Neutrophil (primary cell): ENCODE measurements at regions not wholly inside any gene's neighbourhood (a gene's known extent, or its start where the extent isn't known, plus 50 kb on each side); places are given as distances from the start of the nearest gene placed in this dataset.

ENCODE experiments used
- H3K27ac ChIP-seq: fragments of 200-600 bp; sonication (generic); 2 replicates; pipeline ENCODE4 v1.5.1; 2016; ENCODE audit warnings: mild to moderate bottlenecking, moderate library complexity
- H3K27me3 ChIP-seq: fragments of 200-600 bp; sonication (generic); 2 replicates; pipeline ENCODE4 v1.6.0; 2016; ENCODE audit warnings: mild to moderate bottlenecking
- H3K36me3 ChIP-seq: fragments of 200-600 bp; sonication (generic); 2 replicates; pipeline ENCODE4 v1.5.1; 2017
- H3K4me1 ChIP-seq, 2 experiments: fragments of 200-600 bp in 1 of 2; sonication (generic) in 1 of 2; 1 replicate in 1 of 2; 2 replicates in 1 of 2; pipeline versions ENCODE4 v1.5.1 to v1.6.1; 2013 to 2016; ENCODE audit warnings: low read depth in 1 of 2, low read length in 1 of 2, mild to moderate bottlenecking in 1 of 2, moderate library complexity in 1 of 2; ENCODE audit not compliant: control insufficient read depth in 1 of 2, insufficient read depth in 1 of 2
- H3K4me3 ChIP-seq, 2 experiments: fragments of 200-600 bp in 1 of 2; sonication (generic) in 1 of 2; 1 replicate in 1 of 2; 2 replicates in 1 of 2; pipeline ENCODE4 v1.5.1; 2013 to 2016; ENCODE audit warnings: low read depth in 1 of 2, low read length in 1 of 2, mild to moderate bottlenecking in 1 of 2, moderate library complexity in 1 of 2
- H3K9me3 ChIP-seq: fragments of 200-600 bp; sonication (generic); 2 replicates; pipeline ENCODE4 v1.5.1; 2016
- TF ChIP-seq, protein P1 (sequence below): fragments of 200-600 bp; sonication (generic); IDR thresholded peaks from 2 replicates; pipeline ENCODE4 v1.5.1; 2016; ENCODE audit warnings: antibody characterized with exemption

DNA sequence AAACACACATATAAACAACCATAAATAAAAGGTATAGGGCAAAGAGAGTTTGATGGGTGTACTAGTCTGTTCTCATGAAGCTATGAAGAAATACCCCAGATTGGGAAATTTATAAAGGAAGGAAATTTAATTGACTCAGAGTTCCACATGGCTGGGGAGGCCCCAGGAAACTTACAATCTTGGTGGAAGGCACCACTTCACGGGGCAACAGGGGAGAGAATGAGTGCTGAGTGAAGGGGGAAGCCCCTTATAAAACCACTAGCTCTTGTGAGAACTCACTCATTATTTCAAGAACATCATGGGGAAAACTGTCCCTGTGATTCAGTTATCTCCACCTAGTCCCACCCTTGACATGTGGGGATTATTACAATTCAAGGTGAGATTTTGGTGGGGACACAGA is 385.9 kb upstream of the ANO5 start:
- no peaks in the 10 kb centered on the region for H3K36me3 ChIP-seq
- H3K27ac ChIP-seq, result no peak overlapping the region
- TF ChIP-seq, protein P1, sequence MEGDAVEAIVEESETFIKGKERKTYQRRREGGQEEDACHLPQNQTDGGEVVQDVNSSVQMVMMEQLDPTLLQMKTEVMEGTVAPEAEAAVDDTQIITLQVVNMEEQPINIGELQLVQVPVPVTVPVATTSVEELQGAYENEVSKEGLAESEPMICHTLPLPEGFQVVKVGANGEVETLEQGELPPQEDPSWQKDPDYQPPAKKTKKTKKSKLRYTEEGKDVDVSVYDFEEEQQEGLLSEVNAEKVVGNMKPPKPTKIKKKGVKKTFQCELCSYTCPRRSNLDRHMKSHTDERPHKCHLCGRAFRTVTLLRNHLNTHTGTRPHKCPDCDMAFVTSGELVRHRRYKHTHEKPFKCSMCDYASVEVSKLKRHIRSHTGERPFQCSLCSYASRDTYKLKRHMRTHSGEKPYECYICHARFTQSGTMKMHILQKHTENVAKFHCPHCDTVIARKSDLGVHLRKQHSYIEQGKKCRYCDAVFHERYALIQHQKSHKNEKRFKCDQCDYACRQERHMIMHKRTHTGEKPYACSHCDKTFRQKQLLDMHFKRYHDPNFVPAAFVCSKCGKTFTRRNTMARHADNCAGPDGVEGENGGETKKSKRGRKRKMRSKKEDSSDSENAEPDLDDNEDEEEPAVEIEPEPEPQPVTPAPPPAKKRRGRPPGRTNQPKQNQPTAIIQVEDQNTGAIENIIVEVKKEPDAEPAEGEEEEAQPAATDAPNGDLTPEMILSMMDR, result no peak
- no peaks in the 10 kb centered on the region for H3K9me3 ChIP-seq
- H3K4me3 ChIP-seq, result no peak overlapping the region
- peaks cover 0 to 8% of the 10 kb centered on the region in 2 experiments for H3K4me1 ChIP-seq
- no peaks in the 10 kb centered on the region for H3K27me3 ChIP-seq

DNA sequence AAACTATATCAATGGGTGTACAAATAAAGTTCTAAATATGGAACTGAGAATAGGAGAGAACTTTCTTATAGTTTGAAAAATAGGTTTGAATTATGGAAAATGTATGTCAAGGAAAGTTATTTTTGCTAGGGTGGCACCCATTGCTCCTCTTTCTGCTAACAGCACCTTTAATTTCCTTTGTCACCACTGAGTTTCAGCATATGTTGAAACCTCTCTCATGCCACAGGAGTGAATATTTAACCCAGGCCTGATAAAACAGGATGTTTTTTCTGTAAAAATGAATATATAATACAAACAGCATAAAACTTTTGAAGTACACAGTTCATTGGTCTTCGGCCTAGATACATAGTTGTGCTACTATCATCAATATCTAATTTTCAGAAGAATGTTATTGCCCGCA is 385.5 kb upstream of the ANO5 start:
- TF ChIP-seq, protein P1, result no peak
- Histone ChIP-seq H3K27ac (no peak overlapping the region), H3K4me3 (no peak overlapping the region), H3K4me1 (peaks cover 0 to 8% of the 10 kb centered on the region in 2 experiments), H3K36me3 (no peaks in the 10 kb centered on the region), H3K27me3 (no peaks in the 10 kb centered on the region), H3K9me3 (no peaks in the 10 kb centered on the region)

DNA sequence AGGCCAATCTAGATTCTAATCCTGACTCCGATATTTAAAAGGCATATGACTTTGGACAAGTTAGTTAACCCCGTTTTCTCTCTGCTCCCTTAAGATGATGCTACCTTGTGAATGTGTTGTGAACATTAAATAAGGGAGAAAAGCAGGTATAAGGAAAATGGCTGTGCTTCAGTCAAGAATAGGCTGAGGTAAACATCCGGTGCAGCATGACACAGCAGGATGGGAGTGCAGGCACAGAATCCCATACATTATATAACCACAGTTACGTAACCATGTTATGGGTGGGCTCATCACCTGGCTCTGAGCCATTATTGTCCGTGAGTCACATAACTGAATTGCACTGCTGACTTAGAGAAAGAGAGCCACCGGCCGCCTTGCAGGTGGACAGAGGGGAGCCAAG is 382.2 kb upstream of the ANO5 start:
- Histone ChIP-seq H3K27me3 (no peaks in the 10 kb centered on the region), H3K27ac (no peak overlapping the region), H3K4me1 (peaks cover 0 to 26% of the 10 kb centered on the region in 2 experiments), H3K9me3 (no peaks in the 10 kb centered on the region), H3K36me3 (no peaks in the 10 kb centered on the region), H3K4me3 (no peak overlapping the region)
- TF ChIP-seq, protein P1, result no peak

DNA sequence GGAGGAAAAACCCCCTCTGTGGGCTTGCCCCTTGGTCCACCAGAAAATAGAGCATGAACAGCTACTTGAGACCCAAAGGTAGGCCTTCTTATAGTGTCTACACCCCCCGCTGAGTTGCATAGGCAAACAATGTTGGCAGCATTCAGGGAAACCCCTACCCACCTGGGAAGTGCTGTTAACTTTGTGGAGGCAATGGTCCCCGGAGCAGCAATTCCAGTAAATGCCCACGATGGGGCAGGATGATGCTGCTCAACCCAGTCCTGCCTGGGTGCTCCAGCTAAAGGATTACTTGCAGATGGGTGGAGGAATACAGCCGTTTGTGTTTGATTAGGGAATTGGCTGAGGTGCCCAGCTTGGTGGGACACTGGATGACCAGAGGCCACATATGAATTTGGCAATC is 381.3 kb upstream of the ANO5 start:
- Histone ChIP-seq H3K4me3 (no peak overlapping the region), H3K36me3 (no peaks in the 10 kb centered on the region), H3K4me1 (peaks cover 0 to 28% of the 10 kb centered on the region in 2 experiments), H3K27me3 (no peaks in the 10 kb centered on the region), H3K27ac (no peak overlapping the region), H3K9me3 (no peaks in the 10 kb centered on the region)
- TF ChIP-seq, protein P1, result no peak

DNA sequence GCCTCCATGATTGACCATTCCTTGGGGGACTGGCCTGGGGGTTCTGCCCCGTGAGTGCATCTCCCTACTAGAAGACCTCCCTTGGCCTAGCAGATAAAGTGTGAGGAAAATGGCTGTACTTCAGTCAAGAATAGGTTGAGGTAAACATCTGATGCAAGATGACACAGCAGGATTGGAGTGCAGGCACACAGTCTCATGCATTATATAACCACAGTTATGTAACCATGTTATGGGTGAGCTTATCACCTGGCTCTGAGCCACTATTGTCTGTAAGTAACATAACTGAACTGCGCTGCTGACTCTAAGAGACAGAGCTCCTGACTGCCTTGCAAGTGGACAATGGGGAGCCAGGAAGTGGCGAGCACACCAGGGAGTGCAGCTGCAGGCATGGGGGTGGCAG is 378.7 kb upstream of the ANO5 start:
- Histone ChIP-seq H3K4me3 (no peak overlapping the region), H3K4me1 (peaks cover 0 to 20% of the 10 kb centered on the region in 2 experiments), H3K27ac (no peak overlapping the region), H3K36me3 (no peaks in the 10 kb centered on the region), H3K9me3 (no peaks in the 10 kb centered on the region), H3K27me3 (no peaks in the 10 kb centered on the region)
- TF ChIP-seq, protein P1, result no peak

DNA sequence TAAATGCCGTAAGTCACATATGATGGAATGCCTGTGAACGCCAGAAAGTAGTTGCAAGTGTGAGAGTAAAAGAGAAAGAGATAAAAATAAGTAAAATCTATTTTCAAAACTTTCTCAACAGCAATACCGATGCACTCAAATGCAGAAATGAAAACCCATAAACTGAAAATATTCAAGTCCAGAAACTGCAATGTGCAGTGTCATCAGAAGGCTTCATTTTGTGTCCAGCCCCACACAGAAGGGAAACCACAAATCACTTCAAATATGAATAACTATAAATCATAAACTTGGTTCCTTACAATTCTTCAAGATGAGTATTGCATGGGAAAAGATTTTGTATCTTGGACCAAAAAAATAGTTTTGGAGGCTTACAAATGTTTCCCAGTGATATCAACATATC is 375.2 kb upstream of the ANO5 start:
- Histone ChIP-seq H3K36me3 (no peaks in the 10 kb centered on the region), H3K4me1 (peaks cover 0 to 20% of the 10 kb centered on the region in 2 experiments), H3K27me3 (no peaks in the 10 kb centered on the region)

More for the DNA sequence above, 375.2 kb upstream of the ANO5 start:
- Histone ChIP-seq H3K4me3 (no peak overlapping the region), H3K27ac (no peak overlapping the region), H3K9me3 (no peaks in the 10 kb centered on the region)
- TF ChIP-seq, protein P1, result no peak
